GM12874 (cell line): ENCODE measurements at regions not wholly inside any gene's neighbourhood (a gene's known extent, or its start where the extent isn't known, plus 50 kb on each side); places are given as distances from the start of the nearest gene placed in this dataset.

Experiments
- CTCF ChIP-seq: IDR thresholded peaks from 2 replicates; pipeline ENCODE4 v1.5.1; 2011; ENCODE audit warnings: low read depth, mild to moderate bottlenecking, control low read depth, low read length, moderate library complexity; ENCODE audit not compliant: insufficient read depth

DNA sequence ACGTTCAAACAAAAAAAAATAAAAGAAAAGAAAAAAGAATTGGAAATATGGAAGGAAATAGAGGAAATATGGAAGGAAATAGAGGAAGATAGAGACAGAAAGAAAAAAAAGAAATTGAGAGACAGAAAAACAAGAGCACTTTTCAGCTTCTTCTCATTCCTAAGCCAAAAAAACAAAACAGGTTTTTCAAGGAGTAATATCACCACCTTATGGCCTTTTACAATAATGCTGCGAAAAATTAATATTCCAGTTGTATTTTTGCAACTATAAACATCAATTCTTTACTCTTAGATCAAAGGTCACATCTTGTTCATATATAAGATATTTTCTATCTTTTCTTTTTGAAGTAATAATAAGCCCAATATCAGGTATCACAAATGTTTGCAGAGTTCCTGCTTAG, 328.3 kb downstream of the FAT3 start:
- TF ChIP-seq CTCF = no peak

DNA sequence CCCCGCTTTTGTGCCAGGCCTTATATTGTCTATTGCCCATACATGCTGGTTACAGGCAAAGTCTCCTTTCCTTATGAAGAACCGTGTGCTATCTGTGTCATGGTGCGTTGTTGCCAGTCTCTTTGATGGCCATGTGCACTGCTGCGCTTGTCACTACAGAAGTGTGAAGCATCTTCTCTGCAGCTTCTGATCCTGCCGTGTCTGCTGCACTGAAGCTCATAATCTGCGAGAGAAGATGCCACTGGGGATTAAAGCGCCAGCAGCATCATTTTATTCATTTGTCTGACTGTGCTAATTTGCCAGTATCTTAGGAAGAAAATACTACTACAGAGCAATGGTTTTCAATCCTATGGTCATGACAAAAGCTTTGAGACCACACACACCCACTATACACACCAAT, 330.1 kb downstream of the FAT3 start:
- TF ChIP-seq CTCF = no peak

- no peak for TF ChIP-seq CTCF
Observed at GRCh38 chr11:92556431-92556830, 331.8 kb downstream of the FAT3 start.

- TF ChIP-seq CTCF = no peak
Observed at GRCh38 chr11:92557879-92558278, 333.3 kb downstream of the FAT3 start.

DNA sequence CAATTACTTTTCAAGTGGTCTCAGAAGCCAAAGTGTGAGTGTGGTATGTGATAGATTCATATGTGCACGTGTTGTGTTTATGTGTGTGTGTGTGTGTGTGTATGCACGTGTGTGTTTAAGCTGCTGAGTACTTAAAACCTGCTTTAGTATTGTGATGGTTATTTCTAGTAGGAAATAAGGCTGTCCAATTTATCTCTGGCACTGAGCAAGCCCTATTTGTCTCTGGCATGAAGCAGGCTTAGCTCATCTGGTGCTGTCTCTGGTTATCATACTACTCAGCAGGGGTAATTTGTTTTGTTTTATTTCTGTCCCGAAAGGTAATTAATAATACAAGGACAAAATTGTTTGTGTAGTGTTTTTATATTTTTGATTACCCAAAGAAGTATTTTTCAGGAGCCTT, 333.7 kb downstream of the FAT3 start:
- TF ChIP-seq CTCF = no peak

- no peak for TF ChIP-seq CTCF
Observed at GRCh38 chr11:92569726-92570125, 345.1 kb downstream of the FAT3 start.

- no peak for TF ChIP-seq CTCF
Observed at GRCh38 chr11:92572559-92572958, 347.9 kb downstream of the FAT3 start.

- no peak for TF ChIP-seq CTCF
Observed at GRCh38 chr11:92576315-92576714, 351.7 kb downstream of the FAT3 start.
